Trophoblast cell (in vitro differentiated cells and primary cell): ENCODE measurements at regions not wholly inside any gene's neighbourhood (a gene's known extent, or its start where the extent isn't known, plus 50 kb on each side); places are given as distances from the start of the nearest gene placed in this dataset.
"Not testable (repeated sequence)": the region's sequence is repeated elsewhere in the genome, so short reads cannot be mapped to it uniquely, and the experiment has no call there.

Source experiments
- DNase-seq, 2 donors: peaks; one replicate each; pipeline ENCODE4 v3.0.0-alpha.2; 2016
- H2AFZ ChIP-seq: 2 replicates; pipeline ENCODE4 v1.6.1; 2013; ENCODE audit warnings: low read length, moderate library complexity, mild to moderate bottlenecking; ENCODE audit not compliant: insufficient read depth, poor library complexity
- H2AK5ac ChIP-seq: 2 replicates; pipeline ENCODE4 v1.6.1; 2013; ENCODE audit warnings: mild to moderate bottlenecking, low read length
- H2BK120ac ChIP-seq: 2 replicates; pipeline ENCODE4 v1.6.1; 2013; ENCODE audit warnings: low read length, mild to moderate bottlenecking, moderate library complexity; ENCODE audit not compliant: insufficient read depth, poor library complexity
- H2BK12ac ChIP-seq: 2 replicates; pipeline ENCODE4 v1.6.1; 2013; ENCODE audit warnings: mild to moderate bottlenecking, low read length, moderate library complexity
- H2BK5ac ChIP-seq: 2 replicates; pipeline ENCODE4 v1.6.1; 2013; ENCODE audit warnings: low read length, low read depth, moderate library complexity, mild to moderate bottlenecking; ENCODE audit not compliant: poor library complexity
- H3K14ac ChIP-seq: 2 replicates; pipeline ENCODE4 v1.6.1; 2013; ENCODE audit warnings: mild to moderate bottlenecking, low read length
- H3K18ac ChIP-seq: 2 replicates; pipeline ENCODE4 v1.6.1; 2013; ENCODE audit warnings: mild to moderate bottlenecking, low read length
- H3K23ac ChIP-seq: 2 replicates; pipeline ENCODE4 v1.6.1; 2013; ENCODE audit warnings: low read length
- H3K27ac ChIP-seq: 2 replicates; pipeline ENCODE4 v1.5.1; 2013; ENCODE audit warnings: low read depth, mild to moderate bottlenecking, inconsistent platforms, low read length, moderate library complexity
- H3K27me3 ChIP-seq: 2 replicates; pipeline ENCODE4 v1.6.1; 2013; ENCODE audit warnings: inconsistent platforms, mild to moderate bottlenecking, low read length, moderate library complexity; ENCODE audit not compliant: insufficient read depth
- H3K36me3 ChIP-seq, 2 experiments: 1 replicate in 1 of 2; 2 replicates in 1 of 2; pipeline ENCODE4 v1.6.1; 2013; ENCODE audit warnings: low read length in 2 of 2, mild to moderate bottlenecking in 2 of 2, moderate library complexity in 1 of 2; ENCODE audit not compliant: insufficient read depth in 2 of 2, control insufficient read depth in 1 of 2
- H3K4ac ChIP-seq: 2 replicates; pipeline ENCODE4 v1.6.1; 2013; ENCODE audit warnings: low read depth, mild to moderate bottlenecking, low read length, moderate library complexity
- H3K4me1 ChIP-seq, 2 experiments: 1 replicate in 1 of 2; 2 replicates in 1 of 2; pipeline ENCODE4 v1.6.1; 2013; ENCODE audit warnings: low read length in 2 of 2, mild to moderate bottlenecking in 2 of 2, moderate library complexity in 1 of 2; ENCODE audit not compliant: insufficient read depth in 2 of 2, control insufficient read depth in 1 of 2
- H3K4me2 ChIP-seq: 2 replicates; pipeline ENCODE4 v1.6.1; 2013; ENCODE audit warnings: inconsistent platforms, mild to moderate bottlenecking, low read length, moderate library complexity
- H3K4me3 ChIP-seq: 2 replicates; pipeline ENCODE4 v1.5.1; 2013; ENCODE audit warnings: mild to moderate bottlenecking, low read depth, low read length, inconsistent platforms
- H3K79me1 ChIP-seq: one replicate; pipeline ENCODE4 v1.6.1; 2013; ENCODE audit warnings: low read length
- H3K79me2 ChIP-seq: 2 replicates; pipeline ENCODE4 v1.6.1; 2013; ENCODE audit warnings: low read length, mild to moderate bottlenecking; ENCODE audit not compliant: control insufficient read depth, insufficient read depth, poor library complexity
- H3K9ac ChIP-seq: 2 replicates; pipeline ENCODE4 v1.6.1; 2013; ENCODE audit warnings: mild to moderate bottlenecking, low read length
- H3K9me3 ChIP-seq: 2 replicates; pipeline ENCODE4 v1.6.1; 2013; ENCODE audit warnings: low read depth, mild to moderate bottlenecking, control low read depth, inconsistent platforms, low read length; ENCODE audit not compliant: insufficient read depth
- H4K12ac ChIP-seq: 2 replicates; pipeline ENCODE4 v1.6.1; 2013; ENCODE audit warnings: low read depth, mild to moderate bottlenecking, low read length, moderate library complexity
- H4K8ac ChIP-seq: 2 replicates; pipeline ENCODE4 v1.6.1; 2013; ENCODE audit warnings: low read depth, mild to moderate bottlenecking, low read length, moderate library complexity
- H4K91ac ChIP-seq: one replicate; pipeline ENCODE4 v1.6.1; 2013; ENCODE audit warnings: low read depth, mild to moderate bottlenecking, low read length, moderate library complexity
- WGBS: extraction: QIAGEN DNeasy Blood & Tissue Kit; methylation state at CpG from one replicate; pipeline ENCODE4 v1.1.7; 2013; ENCODE audit warnings: missing lambda C conversion rate; ENCODE audit not compliant: insufficient read length, insufficient coverage; ENCODE audit errors: extremely low coverage; 5-methylcytosine and 5-hydroxymethylcytosine counted together

DNA sequence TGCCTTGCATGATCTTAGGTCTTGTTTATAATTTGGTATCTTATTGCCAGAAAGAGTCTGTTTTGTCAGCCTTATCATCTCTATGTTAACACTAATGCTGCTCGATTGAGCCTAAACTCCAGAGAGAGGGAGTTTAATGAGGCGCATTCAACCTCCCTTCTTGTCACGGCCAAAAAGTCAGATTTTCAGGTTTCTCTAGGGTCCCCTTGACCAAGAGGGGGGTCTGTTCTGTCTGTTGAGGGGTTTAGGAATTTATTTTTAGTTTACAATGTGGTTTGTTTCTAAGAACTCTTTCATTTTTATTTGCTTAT is 285.7 kb upstream of the VWC2 start:
- Histone ChIP-seq H3K23ac (no peak overlapping the region), H4K91ac (no peak overlapping the region), H2AK5ac (no peak overlapping the region), H2BK120ac (no peak overlapping the region), H4K12ac (no peak overlapping the region), H3K9ac (no peak overlapping the region), H3K9me3 (no peaks in the 10 kb centered on the region), H2AFZ (no peak overlapping the region), H3K27me3 (no peaks in the 10 kb centered on the region), H3K79me1 (no peaks in the 10 kb centered on the region), H3K18ac (no peak overlapping the region), H3K4me1 (no peaks in the 10 kb centered on the region), H3K4me3 (no peak overlapping the region), H3K14ac (no peak overlapping the region), H3K36me3 (no peaks in the 10 kb centered on the region), H2BK12ac (no peak overlapping the region), H4K8ac (no peak overlapping the region), H3K4me2 (no peak overlapping the region), H3K27ac (no peak overlapping the region), H3K79me2 (no peaks in the 10 kb centered on the region), H2BK5ac (no peak overlapping the region), H3K4ac (no peak overlapping the region)
- no CpG with 5 or more reads among the region's 3 CpGs for WGBS
- no peak for DNase-seq

DNA sequence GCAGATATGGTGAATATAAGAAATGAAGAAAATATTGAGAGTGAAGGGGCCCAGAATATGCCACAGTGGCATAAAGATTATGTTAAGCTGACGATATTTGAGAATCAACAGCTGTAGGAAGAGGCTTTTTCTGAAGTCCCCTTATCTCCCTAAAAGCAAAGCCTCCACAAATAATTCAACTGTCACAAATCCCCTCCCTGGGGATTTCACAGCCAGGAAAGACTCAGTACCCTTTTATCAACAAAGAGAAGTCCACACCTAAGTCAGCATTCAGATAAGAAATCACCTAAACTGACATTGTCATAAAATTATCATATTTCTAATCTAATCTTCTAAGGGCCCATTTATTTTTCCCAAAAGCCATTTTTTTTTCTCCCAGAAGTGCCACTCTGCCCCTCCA is 284.9 kb upstream of the VWC2 start:
- Histone ChIP-seq H2BK5ac (no peak overlapping the region), H3K4ac (no peak overlapping the region), H3K23ac (no peak overlapping the region), H4K8ac (no peak overlapping the region), H3K9me3 (no peaks in the 10 kb centered on the region), H3K18ac (no peak overlapping the region), H4K91ac (no peak overlapping the region), H3K27me3 (no peaks in the 10 kb centered on the region), H3K4me3 (no peak overlapping the region), H3K9ac (no peak overlapping the region), H2BK120ac (no peak overlapping the region), H3K36me3 (no peaks in the 10 kb centered on the region), H3K4me1 (no peaks in the 10 kb centered on the region), H2AFZ (no peak overlapping the region), H3K4me2 (no peak overlapping the region), H2BK12ac (no peak overlapping the region), H3K79me2 (no peaks in the 10 kb centered on the region), H3K14ac (no peak overlapping the region), H3K79me1 (no peaks in the 10 kb centered on the region), H3K27ac (no peak overlapping the region), H4K12ac (no peak overlapping the region), H2AK5ac (no peak overlapping the region)
- WGBS = no CpG with 5 or more reads among the region's 1 CpG
- DNase-seq = no peak

DNA sequence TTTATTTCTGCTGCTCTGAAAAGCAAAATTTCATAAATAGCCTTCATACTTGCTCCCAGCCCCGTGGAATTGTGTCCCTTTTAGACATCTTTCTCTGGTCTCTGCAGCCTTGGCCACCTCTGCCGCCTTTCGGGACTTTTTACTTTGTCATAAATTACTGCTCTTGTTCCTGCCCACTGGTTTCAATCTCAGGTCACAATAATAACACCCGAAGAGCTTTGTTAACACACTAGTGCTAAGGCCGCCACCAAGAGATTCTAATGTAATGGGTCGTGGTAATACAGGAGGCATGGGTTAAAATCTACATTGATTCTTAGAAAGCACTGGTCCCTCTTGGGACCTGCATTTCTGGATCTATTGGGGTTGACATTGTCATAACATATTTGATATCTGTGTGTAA is 276.0 kb upstream of the VWC2 start:
- Histone ChIP-seq H3K4me3 (no peak overlapping the region), H3K18ac (no peak overlapping the region), H4K91ac (no peak overlapping the region), H3K14ac (no peak overlapping the region), H3K27me3 (no peaks in the 10 kb centered on the region), H3K4me2 (no peak overlapping the region), H2AK5ac (no peak overlapping the region), H3K4me1 (peaks cover 0 to 2% of the 10 kb centered on the region in 2 experiments), H3K9ac (no peak overlapping the region), H3K9me3 (no peaks in the 10 kb centered on the region), H3K36me3 (no peaks in the 10 kb centered on the region), H3K4ac (no peak overlapping the region), H3K27ac (no peak overlapping the region), H2AFZ (no peak overlapping the region), H2BK120ac (no peak overlapping the region), H4K8ac (no peak overlapping the region), H2BK5ac (no peak overlapping the region), H4K12ac (no peak overlapping the region), H3K23ac (no peak overlapping the region), H3K79me2 (no peaks in the 10 kb centered on the region), H3K79me1 (no peaks in the 10 kb centered on the region), H2BK12ac (no peak overlapping the region)
- WGBS = no CpG with 5 or more reads among the region's 6 CpGs
- no peak for DNase-seq

DNA sequence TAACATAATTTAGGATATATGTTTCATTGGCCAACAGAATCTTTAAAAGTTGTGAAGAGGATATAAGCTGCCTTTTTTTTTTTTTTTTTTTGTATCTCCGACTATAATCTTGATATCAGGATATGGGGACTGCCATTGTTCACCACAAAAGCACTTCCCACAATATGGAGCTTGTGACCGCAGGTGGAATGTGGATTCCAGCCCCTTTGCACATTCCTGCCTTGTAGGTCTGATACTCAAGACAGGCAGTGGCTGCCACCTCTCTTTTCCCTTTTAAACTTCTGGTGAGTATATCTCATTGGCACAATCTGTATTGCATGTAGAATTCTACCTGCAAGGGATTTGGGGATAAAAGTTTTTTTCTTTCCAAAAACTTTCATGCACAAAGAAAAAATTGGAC is 272.7 kb upstream of the VWC2 start:
- Histone ChIP-seq H4K8ac (no peak overlapping the region), H3K79me2 (no peaks in the 10 kb centered on the region), H3K4ac (no peak overlapping the region), H2AFZ (no peak overlapping the region), H2BK12ac (no peak overlapping the region), H3K36me3 (no peaks in the 10 kb centered on the region), H4K12ac (no peak overlapping the region), H3K27me3 (no peaks in the 10 kb centered on the region), H3K4me3 (no peak overlapping the region), H3K4me2 (no peak overlapping the region), H3K79me1 (no peaks in the 10 kb centered on the region), H3K27ac (no peak overlapping the region), H3K4me1 (peaks cover 0 to 2% of the 10 kb centered on the region in 2 experiments), H4K91ac (no peak overlapping the region), H3K9ac (no peak overlapping the region), H3K14ac (no peak overlapping the region), H2BK120ac (no peak overlapping the region), H2BK5ac (no peak overlapping the region), H2AK5ac (no peak overlapping the region), H3K23ac (no peak overlapping the region), H3K9me3 (no peaks in the 10 kb centered on the region), H3K18ac (no peak overlapping the region)
- WGBS = no CpG with 5 or more reads among the region's 2 CpGs
- DNase-seq = no peak

DNA sequence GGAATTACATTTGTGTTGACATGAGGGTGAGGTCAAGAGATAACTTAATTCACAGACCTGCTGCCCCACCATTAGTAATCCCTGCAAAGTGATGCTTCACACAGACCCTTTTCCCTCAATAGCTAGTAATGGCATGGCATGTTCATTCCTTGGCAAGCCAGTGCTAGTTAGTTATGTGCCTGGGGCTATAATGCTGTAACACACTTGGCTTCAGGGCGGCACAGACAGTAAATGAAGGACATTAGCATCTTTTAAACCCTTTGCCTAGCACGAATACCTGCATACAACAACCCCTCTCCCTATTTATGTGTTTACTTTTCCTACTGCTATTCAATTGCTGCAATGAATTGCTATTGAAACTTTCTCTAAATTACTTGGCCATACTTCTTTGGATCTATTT is 266.2 kb upstream of the VWC2 start:
- H3K27ac ChIP-seq, H4K8ac ChIP-seq, H2BK120ac ChIP-seq, H3K23ac ChIP-seq, H3K4ac ChIP-seq, H3K4me1 ChIP-seq, H3K14ac ChIP-seq, H2AK5ac ChIP-seq, H3K79me2 ChIP-seq, H3K36me3 ChIP-seq, H3K4me3 ChIP-seq, H3K4me2 ChIP-seq, H3K79me1 ChIP-seq, H2BK5ac ChIP-seq, H2BK12ac ChIP-seq, H4K12ac ChIP-seq, H3K9me3 ChIP-seq, H3K9ac ChIP-seq, H3K27me3 ChIP-seq, H3K18ac ChIP-seq, H4K91ac ChIP-seq, H2AFZ ChIP-seq: not testable (repeated sequence)
- WGBS = no CpG with 5 or more reads among the region's 2 CpGs
- peak; percentile 61 to 69 for DNase-seq
